Heart right ventricle (tissue), 16 donors: ENCODE measurements at regions not wholly inside any gene's neighbourhood (a gene's known extent, or its start where the extent isn't known, plus 50 kb on each side); places are given as distances from the start of the nearest gene placed in this dataset.
"Not testable (repeated sequence)": the region's sequence is repeated elsewhere in the genome, so short reads cannot be mapped to it uniquely, and the experiment has no call there.

Experiments used
- ATAC-seq, 8 donors: fragments of 200-7000 bp; cut with Tn5 transposase; one replicate each; pipeline ENCODE4 v1.9.1; 2020; ENCODE audit warnings: mild to moderate bottlenecking in 8 of 8, moderate library complexity in 8 of 8, moderate number of reproducible peaks in 1 of 8
- DNase-seq, 2 donors: peaks; one replicate each; pipeline ENCODE4 v3.0.0-alpha.2; 2020
- H3K27ac ChIP-seq, 10 donors: fragments of 200-600 bp; sonication (generic) in 2 of 10; one replicate each; pipeline versions ENCODE4 v1.5.0 to v1.8.0; 2020 to 2022; ENCODE audit warnings: mild to moderate bottlenecking in 3 of 10
- H3K27me3 ChIP-seq, 7 donors: fragments of 200-600 bp; one replicate each; pipeline ENCODE4 v1.8.0; 2021 to 2022; ENCODE audit warnings: mild to moderate bottlenecking in 2 of 7
- H3K36me3 ChIP-seq, 9 donors: fragments of 200-600 bp; sonication (generic) in 1 of 9; one replicate each; pipeline versions ENCODE4 v1.5.0 to v1.8.0; 2020 to 2022; ENCODE audit warnings: mild to moderate bottlenecking in 2 of 9
- H3K4me1 ChIP-seq, 9 donors: fragments of 200-600 bp; sonication (generic) in 1 of 9; one replicate each; pipeline versions ENCODE4 v1.5.0 to v1.8.0; 2020 to 2022; ENCODE audit warnings: mild to moderate bottlenecking in 4 of 9
- H3K4me3 ChIP-seq, 10 donors: fragments of 200-600 bp; sonication (generic) in 2 of 10; one replicate each; pipeline versions ENCODE4 v1.5.0 to v1.8.0; 2020 to 2022; ENCODE audit warnings: mild to moderate bottlenecking in 7 of 10, moderate library complexity in 2 of 10
- H3K9me3 ChIP-seq, 11 donors: fragments of 200-600 bp in 10 of 11; sonication (generic) in 2 of 11; one replicate each; pipeline versions ENCODE4 v1.5.0 to v1.8.0; 2013 to 2022; ENCODE audit warnings: mild to moderate bottlenecking in 2 of 11, control low read depth in 1 of 11, moderate library complexity in 1 of 11
- CTCF ChIP-seq, 9 donors: fragments of 200-600 bp; sonication (generic) in 2 of 9; IDR thresholded peaks; one replicate each; pipeline versions ENCODE4 v1.5.0 to v1.8.0; 2021 to 2022; ENCODE audit warnings: antibody characterized with exemption in 9 of 9, mild to moderate bottlenecking in 5 of 9, moderate library complexity in 1 of 9
- WGBS, 2 donors: extraction: QIAGEN DNeasy Blood & Tissue Kit; methylation state at CpG; one replicate each; pipeline ENCODE4 v1.1.7; 2013; ENCODE audit warnings: inconsistent platforms in 1 of 2; 5-methylcytosine and 5-hydroxymethylcytosine counted together
- intact Hi-C, 10 donors: fragments of 100-400 bp; cut with DNase I; formaldehyde crosslinking; loops; one replicate each; pipeline versions ENCODE4 v1.11.1 to v1.14.2; 2022
- donor health status: Arrhythmogenic right ventricular cardiomyopathy.
- donor health status: ischemic (EF 13 %, LVEDD 7.1; RV severe dilation, severe dysfunction).
- donor health status: healthy with polysubstance abuse.
- donor health status: DM: no; HTN: yes; CAD: no.
- donor health status: DM: no; HTN: no; CAD: no.
- donor health status: ischemic (EF 25% LVEDD 6.9; RV normal size, moderate dysfunction).
- donor health status: ischemic (EF 25% LVEDD 5.7; RV mildly dilated, moderate dysfunction).
- donor health status: healthy.
- donor health status: DM: yes; HTN: yes; CAD: no.
- donor health status: Ischemic cardiomyopathy.
- donor health status: ischemic (EF 35%, LVEDD 5.7; RV mildly dilated, moderate dysfunction).
- donor health status: nonischemic (EF 11% LVEDD 7.7; RV severe dilation, severe dysfunction).
- donor health status: DM: yes; HTN: yes; CAD: no.
- donor health status: PGD.
- donor health status: ischemic (EF 29% LVEDD 5.4; RV normal size, mild dysfunction).
- donor health status: nonischemic (EF 23%, LVEDD 6.1; RV moderate dilation, normal function).

- no peak for DNase-seq
- no peaks in the 10 kb centered on the region for H3K36me3 ChIP-seq
- TF ChIP-seq CTCF (IDR thresholded peaks at IDR 0.05): no peak
- H3K27ac ChIP-seq: no peak overlapping the region
- ATAC-seq: no peak
- no peaks in the 10 kb centered on the region for H3K4me1 ChIP-seq
- no peaks in the 10 kb centered on the region for H3K27me3 ChIP-seq
- H3K9me3 ChIP-seq: no peaks in the 10 kb centered on the region
- no peak overlapping the region for H3K4me3 ChIP-seq
- WGBS, 2 donors: 79 to 84% methylated on average over 4 of the region's 4 CpGs
- intact Hi-C loops: no loop called here
Measured at GRCh38 chr5:107735558-107735957, 64.8 kb upstream of the EFNA5 start.

- H3K4me3 ChIP-seq: no peak overlapping the region
- ATAC-seq (no peak), DNase-seq (no peak)
- peaks cover 0 to 22% (median 1%) of the 10 kb centered on the region in 11 donors for H3K9me3 ChIP-seq
- no peak for TF ChIP-seq CTCF (IDR thresholded peaks at IDR 0.05)
- H3K36me3 ChIP-seq: no peaks in the 10 kb centered on the region
- H3K27ac ChIP-seq: no peak overlapping the region
- no peaks in the 10 kb centered on the region for H3K4me1 ChIP-seq
- WGBS, 2 donors: 79 to 80% methylated on average over 5 of the region's 5 CpGs
- intact Hi-C loops: no loop called here
- no peaks in the 10 kb centered on the region for H3K27me3 ChIP-seq
Measured at GRCh38 chr5:107726896-107727295, 56.2 kb upstream of the EFNA5 start.

- H3K4me1 ChIP-seq: no peaks in the 10 kb centered on the region
- WGBS, 2 donors: 76 to 79% methylated on average over 26 of the region's 26 CpGs
- H3K9me3 ChIP-seq: peaks cover 0 to 45% (median 13%) of the 10 kb centered on the region in 11 donors
- H3K27me3 ChIP-seq: no peaks in the 10 kb centered on the region
- TF ChIP-seq CTCF (IDR thresholded peaks at IDR 0.05): no peak
- ATAC-seq: no peak
- no peak overlapping the region for H3K4me3 ChIP-seq
- no peak for DNase-seq
- no peak overlapping the region for H3K27ac ChIP-seq
- H3K36me3 ChIP-seq: no peaks in the 10 kb centered on the region
- intact Hi-C loops: no loop called here
Measured at GRCh38 chr5:107724642-107725041, 53.9 kb upstream of the EFNA5 start.

GRCh38 chr5:107721241-107721640 lies 50.5 kb upstream of the EFNA5 start:
- H3K4me1 ChIP-seq, H3K27me3 ChIP-seq, DNase-seq, intact Hi-C loops, H3K4me3 ChIP-seq, H3K27ac ChIP-seq, H3K36me3 ChIP-seq, ATAC-seq: not testable (repeated sequence)
- peaks cover 0 to 57% (median 13%) of the 10 kb centered on the region in 11 donors for H3K9me3 ChIP-seq
